HG03135 (cell line): ENCODE measurements at regions not wholly inside any gene's neighbourhood (a gene's known extent, or its start where the extent isn't known, plus 50 kb on each side); places are given as distances from the start of the nearest gene placed in this dataset.

Source experiments
- ATAC-seq: cut with Tn5 transposase; IDR thresholded peaks from one replicate; pipeline ENCODE4 v1.9.1; 2021; ENCODE audit warnings: mild to moderate bottlenecking, moderate library complexity; ENCODE audit not compliant: unreplicated experiment

- no peak for ATAC-seq
Measured at GRCh38 chr16:80309178-80309577, 231.6 kb upstream of the DYNLRB2 start.

GRCh38 chr16:80305410-80305809, 235.4 kb upstream of the DYNLRB2 start:
- ATAC-seq = no peak

GRCh38 chr16:80303691-80304090, 237.1 kb upstream of the DYNLRB2 start:
- ATAC-seq = no peak

- no peak for ATAC-seq
Measured at GRCh38 chr16:80300876-80301275, 239.9 kb upstream of the DYNLRB2 start.

GRCh38 chr16:80300456-80300855, 240.3 kb upstream of the DYNLRB2 start:
- no peak for ATAC-seq

- no peak for ATAC-seq
Measured at GRCh38 chr16:80299416-80299815, 241.4 kb upstream of the DYNLRB2 start.

- ATAC-seq = no peak
Measured at GRCh38 chr16:80298676-80299075, 242.1 kb upstream of the DYNLRB2 start.

GRCh38 chr16:80296034-80296433, 244.8 kb upstream of the DYNLRB2 start:
- ATAC-seq = no peak

- no peak for ATAC-seq
Measured at GRCh38 chr16:80294172-80294571, 246.6 kb upstream of the DYNLRB2 start.

- no peak for ATAC-seq
Measured at GRCh38 chr16:80288616-80289015, 252.2 kb upstream of the DYNLRB2 start.

- no peak for ATAC-seq
Measured at GRCh38 chr16:80287674-80288073, 253.1 kb upstream of the DYNLRB2 start.

GRCh38 chr16:80285104-80285503, 255.7 kb upstream of the DYNLRB2 start:
- ATAC-seq = no peak

GRCh38 chr16:80283466-80284392, 257.1 kb upstream of the DYNLRB2 start:
- ATAC-seq = no peak

- ATAC-seq = no peak
Measured at GRCh38 chr16:80280557-80280956, 260.2 kb upstream of the DYNLRB2 start.

- no peak for ATAC-seq
Measured at GRCh38 chr16:80279656-80280055, 261.1 kb upstream of the DYNLRB2 start.

GRCh38 chr16:80277182-80277581, 263.6 kb upstream of the DYNLRB2 start:
- ATAC-seq = no peak

- ATAC-seq = no peak
Measured at GRCh38 chr16:80274576-80275191, 266.1 kb upstream of the DYNLRB2 start.

- ATAC-seq = no peak
Measured at GRCh38 chr16:80273635-80274538, 266.9 kb upstream of the DYNLRB2 start.

- no peak for ATAC-seq
Measured at GRCh38 chr16:80265624-80266306, 275.0 kb upstream of the DYNLRB2 start.

GRCh38 chr16:80263848-80264694, 276.7 kb upstream of the DYNLRB2 start:
- no peak for ATAC-seq
